Upper lobe of right lung (tissue), 1 donor: ENCODE measurements at regions not wholly inside any gene's neighbourhood (a gene's known extent, or its start where the extent isn't known, plus 50 kb on each side); places are given as distances from the start of the nearest gene placed in this dataset.
A peak's percentile ranks its signal among the peaks of the same experiment; 100 is the strongest.

Experiments used
- ATAC-seq: fragments of 200-7000 bp; cut with Tn5 transposase; one replicate; pipeline ENCODE4 v1.9.1; 2020; ENCODE audit warnings: mild to moderate bottlenecking, moderate library complexity
- DNase-seq: peaks from one replicate; pipeline ENCODE4 v3.0.0-alpha.2; 2020
- H3K27ac ChIP-seq: fragments of 200-600 bp; one replicate; pipeline ENCODE4 v1.8.0; 2022
- H3K27me3 ChIP-seq: fragments of 200-600 bp; one replicate; pipeline ENCODE4 v1.8.0; 2022; ENCODE audit warnings: mild to moderate bottlenecking
- H3K36me3 ChIP-seq: fragments of 200-600 bp; one replicate; pipeline ENCODE4 v1.8.0; 2022
- H3K4me1 ChIP-seq: fragments of 200-600 bp; one replicate; pipeline ENCODE4 v1.8.0; 2022
- H3K4me3 ChIP-seq: fragments of 200-600 bp; one replicate; pipeline ENCODE4 v1.8.0; 2022; ENCODE audit warnings: mild to moderate bottlenecking
- H3K9me3 ChIP-seq: fragments of 200-600 bp; one replicate; pipeline ENCODE4 v1.8.0; 2022
- intact Hi-C: fragments of 100-400 bp; cut with DNase I; formaldehyde crosslinking; loops from one replicate; pipeline ENCODE4 v1.11.0; 2022
- TF ChIP-seq, protein P1 (sequence below): fragments of 200-600 bp; IDR thresholded peaks from one replicate; pipeline ENCODE4 v1.8.0; 2022; ENCODE audit warnings: antibody characterized with exemption
- donor health status: DM: no; HTN: yes; CAD: no; lungs with severe emphysema.

DNA sequence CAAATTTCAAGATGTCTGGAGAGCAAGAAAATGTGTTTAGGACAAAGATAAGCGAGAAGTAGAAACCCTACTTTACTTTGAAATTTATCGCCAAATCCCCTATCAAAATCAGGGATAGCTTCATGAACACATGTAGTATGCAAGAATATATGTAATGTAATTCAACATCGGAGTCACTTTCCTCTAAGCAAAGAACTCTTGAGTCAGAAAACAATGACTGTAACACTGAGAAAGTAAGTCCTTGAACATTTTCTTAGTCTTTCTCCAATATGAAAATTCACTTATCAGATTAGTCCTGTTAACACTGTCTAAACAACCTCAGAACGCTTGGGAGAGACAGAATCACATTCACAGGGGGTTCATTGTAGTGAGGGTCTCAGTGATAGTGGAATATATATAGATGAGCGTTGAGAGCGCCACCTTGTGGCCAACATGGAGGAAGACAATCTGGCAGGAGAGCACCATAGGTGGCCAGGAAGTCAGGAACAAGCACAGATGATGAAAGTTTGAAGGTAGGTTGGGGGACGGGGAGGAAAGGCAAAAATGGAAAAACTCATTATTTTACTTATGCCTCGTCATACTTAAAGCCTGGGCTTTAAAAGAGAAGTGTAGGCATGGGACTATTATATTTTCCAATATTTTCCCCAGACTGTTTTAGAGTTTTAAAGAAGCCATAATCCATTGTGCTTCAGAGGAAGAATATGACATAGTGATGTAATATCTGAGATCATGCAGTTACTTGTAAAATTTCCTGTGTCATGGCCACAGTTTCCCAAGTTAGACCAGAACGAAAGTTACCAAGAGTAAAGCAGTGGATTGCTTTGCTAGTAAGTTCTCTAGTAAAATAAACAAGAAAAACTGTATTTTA, 115.5 kb upstream of the GNAI1 start:
- intact Hi-C loops, result no loop called here
- peak; percentile 89 for ATAC-seq
- Histone ChIP-seq H3K4me1 (no peaks in the 10 kb centered on the region), H3K36me3 (no peaks in the 10 kb centered on the region), H3K9me3 (no peaks in the 10 kb centered on the region), H3K27ac (no peak overlapping the region), H3K4me3 (no peak overlapping the region), H3K27me3 (no peaks in the 10 kb centered on the region)
- no peak for DNase-seq
- TF ChIP-seq, protein P1, sequence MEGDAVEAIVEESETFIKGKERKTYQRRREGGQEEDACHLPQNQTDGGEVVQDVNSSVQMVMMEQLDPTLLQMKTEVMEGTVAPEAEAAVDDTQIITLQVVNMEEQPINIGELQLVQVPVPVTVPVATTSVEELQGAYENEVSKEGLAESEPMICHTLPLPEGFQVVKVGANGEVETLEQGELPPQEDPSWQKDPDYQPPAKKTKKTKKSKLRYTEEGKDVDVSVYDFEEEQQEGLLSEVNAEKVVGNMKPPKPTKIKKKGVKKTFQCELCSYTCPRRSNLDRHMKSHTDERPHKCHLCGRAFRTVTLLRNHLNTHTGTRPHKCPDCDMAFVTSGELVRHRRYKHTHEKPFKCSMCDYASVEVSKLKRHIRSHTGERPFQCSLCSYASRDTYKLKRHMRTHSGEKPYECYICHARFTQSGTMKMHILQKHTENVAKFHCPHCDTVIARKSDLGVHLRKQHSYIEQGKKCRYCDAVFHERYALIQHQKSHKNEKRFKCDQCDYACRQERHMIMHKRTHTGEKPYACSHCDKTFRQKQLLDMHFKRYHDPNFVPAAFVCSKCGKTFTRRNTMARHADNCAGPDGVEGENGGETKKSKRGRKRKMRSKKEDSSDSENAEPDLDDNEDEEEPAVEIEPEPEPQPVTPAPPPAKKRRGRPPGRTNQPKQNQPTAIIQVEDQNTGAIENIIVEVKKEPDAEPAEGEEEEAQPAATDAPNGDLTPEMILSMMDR, result peak; percentile 87

DNA sequence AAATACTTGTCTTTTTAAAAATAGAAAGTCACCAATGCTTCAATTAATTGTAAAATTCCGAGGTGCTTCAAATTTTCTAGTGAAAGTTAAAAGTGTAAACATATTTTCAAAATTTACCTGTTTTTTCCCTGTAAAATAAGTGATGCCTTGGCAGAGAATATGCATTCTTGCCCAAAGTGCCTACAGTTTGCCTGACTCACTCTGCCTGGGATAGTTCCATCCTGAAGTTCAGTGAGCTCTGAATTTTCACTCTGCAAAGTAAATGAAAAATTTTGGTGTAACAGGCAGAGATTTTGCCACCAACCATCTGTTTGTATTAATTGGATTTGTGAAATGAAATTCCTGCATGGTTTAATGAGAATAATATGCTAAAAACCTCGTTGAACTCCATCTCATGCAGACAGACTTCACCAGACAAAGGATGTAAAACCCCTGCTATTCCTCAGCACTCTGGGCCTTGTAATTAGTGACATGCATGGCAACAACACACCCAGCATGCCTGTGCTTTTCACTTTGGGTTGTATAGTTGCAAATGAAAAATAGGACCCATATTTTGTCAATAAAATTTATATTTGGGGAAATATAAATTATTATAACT, 117.4 kb upstream of the GNAI1 start:
- intact Hi-C loops, result no loop called here
- H3K4me1 ChIP-seq, result no peaks in the 10 kb centered on the region
- H3K27me3 ChIP-seq, result no peaks in the 10 kb centered on the region
- no peak overlapping the region for H3K27ac ChIP-seq
- TF ChIP-seq, protein P1, result no peak
- no peak for DNase-seq
- H3K4me3 ChIP-seq, result no peak overlapping the region
- H3K9me3 ChIP-seq, result no peaks in the 10 kb centered on the region
- no peak for ATAC-seq
- H3K36me3 ChIP-seq, result no peaks in the 10 kb centered on the region

DNA sequence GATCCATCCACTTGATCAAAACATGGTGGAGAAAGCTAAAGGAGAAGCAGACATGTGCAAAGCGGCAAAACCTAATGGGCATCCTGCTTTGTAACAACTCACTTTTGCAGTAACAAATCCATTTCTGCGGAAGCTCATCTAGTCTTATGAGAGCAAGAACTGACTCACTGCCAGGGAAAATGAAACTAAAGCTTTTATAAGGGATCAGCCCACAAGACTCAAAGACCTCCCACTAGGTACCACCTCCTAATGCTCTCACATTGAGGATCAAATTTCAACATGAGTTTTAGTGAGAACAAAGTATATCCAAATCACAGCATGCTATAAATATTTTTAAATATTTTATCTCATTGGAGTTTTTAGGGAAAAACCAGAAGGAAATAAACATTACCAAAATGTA, 120.1 kb upstream of the GNAI1 start:
- Histone ChIP-seq H3K9me3 (no peaks in the 10 kb centered on the region), H3K27me3 (no peaks in the 10 kb centered on the region), H3K4me1 (no peaks in the 10 kb centered on the region), H3K4me3 (no peak overlapping the region), H3K27ac (no peak overlapping the region), H3K36me3 (no peaks in the 10 kb centered on the region)
- ATAC-seq (no peak), DNase-seq (no peak)
- TF ChIP-seq, protein P1, result no peak
- intact Hi-C loops, result no loop called here

DNA sequence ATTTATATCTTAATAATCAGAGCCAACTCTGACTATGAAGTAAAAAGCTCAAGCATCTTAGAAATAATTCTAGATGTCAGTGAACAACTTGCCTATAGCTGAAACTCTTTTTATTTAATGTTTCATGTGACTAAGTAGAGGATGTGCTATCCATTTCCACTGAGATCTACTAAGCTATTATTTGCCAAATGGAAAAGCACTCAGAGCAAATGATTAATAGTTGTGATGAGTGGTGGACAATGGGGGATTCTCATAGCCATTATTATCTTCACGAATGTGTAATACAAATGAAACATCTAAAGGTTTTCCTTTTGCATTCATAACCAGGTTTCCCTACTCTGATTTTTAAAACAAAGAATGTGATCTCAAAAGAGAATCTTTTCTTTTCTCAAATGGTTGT, 126.6 kb upstream of the GNAI1 start:
- no peaks in the 10 kb centered on the region for H3K4me1 ChIP-seq
- H3K36me3 ChIP-seq, result no peaks in the 10 kb centered on the region
- intact Hi-C loops, result no loop called here

DNA sequence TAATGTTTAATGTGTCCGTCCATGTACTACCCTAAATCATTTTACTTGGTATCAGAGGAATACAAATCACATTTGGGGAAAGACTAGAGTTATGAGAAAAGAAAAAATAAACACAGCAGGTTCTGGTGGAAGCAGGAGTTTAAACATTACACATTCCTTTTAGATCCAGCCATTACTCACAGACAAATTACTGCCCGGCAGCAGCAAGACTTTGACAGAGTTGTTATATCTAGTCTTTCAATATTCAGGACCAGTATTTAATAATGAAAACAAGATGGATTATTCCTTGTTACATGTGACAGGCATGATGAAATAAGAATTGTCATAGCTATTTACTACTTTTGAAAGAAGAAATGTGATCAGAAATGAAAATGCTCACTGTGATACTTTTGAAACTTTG, 131.8 kb upstream of the GNAI1 start:
- Histone ChIP-seq H3K9me3 (no peaks in the 10 kb centered on the region), H3K4me3 (no peak overlapping the region), H3K27me3 (no peaks in the 10 kb centered on the region), H3K27ac (no peak overlapping the region), H3K36me3 (no peaks in the 10 kb centered on the region), H3K4me1 (no peaks in the 10 kb centered on the region)
- no peak for ATAC-seq
- DNase-seq, result no peak
- intact Hi-C loops, result no loop called here
- TF ChIP-seq, protein P1, result no peak

More for the DNA sequence above, 126.6 kb upstream of the GNAI1 start:
- ATAC-seq (no peak), DNase-seq (no peak)
- Histone ChIP-seq H3K9me3 (no peaks in the 10 kb centered on the region), H3K27me3 (no peaks in the 10 kb centered on the region), H3K27ac (no peak overlapping the region), H3K4me3 (no peak overlapping the region)
- TF ChIP-seq, protein P1, result no peak
